NCI-H69 (cell line): ENCODE measurements at regions not wholly inside any gene's neighbourhood (a gene's known extent, or its start where the extent isn't known, plus 50 kb on each side); places are given as distances from the start of the nearest gene placed in this dataset.

Experiments
- DNase-seq: peaks from one replicate; lab custom pipeline; 2025; lab: John Stamatoyannopoulos, UW

- DNase-seq = no peak
Measured at GRCh38 chr11:79960461-79960860, 519.6 kb upstream of the TENM4 start.

- DNase-seq = no peak
Measured at GRCh38 chr11:79959318-79959717, 518.5 kb upstream of the TENM4 start.

GRCh38 chr11:79957702-79958101 lies 516.9 kb upstream of the TENM4 start:
- DNase-seq = no peak

GRCh38 chr11:79956061-79956460 lies 515.2 kb upstream of the TENM4 start:
- no peak for DNase-seq

GRCh38 chr11:79953629-79954028 lies 512.8 kb upstream of the TENM4 start:
- peak; percentile 6 for DNase-seq

- DNase-seq = no peak
Measured at GRCh38 chr11:79950741-79951140, 509.9 kb upstream of the TENM4 start.

- DNase-seq = no peak
Measured at GRCh38 chr11:79950172-79950571, 509.3 kb upstream of the TENM4 start.

- no peak for DNase-seq
Measured at GRCh38 chr11:79949574-79949973, 508.7 kb upstream of the TENM4 start.

- DNase-seq = no peak
Measured at GRCh38 chr11:79942646-79943045, 501.8 kb upstream of the TENM4 start.

- no peak for DNase-seq
Measured at GRCh38 chr11:79942090-79942489, 501.3 kb upstream of the TENM4 start.

- DNase-seq = no peak
Measured at GRCh38 chr11:79940974-79941735, 500.3 kb upstream of the TENM4 start.

- DNase-seq = peak; percentile 22
Measured at GRCh38 chr11:79940165-79940564, 499.3 kb upstream of the TENM4 start.

GRCh38 chr11:79939111-79939510 lies 498.3 kb upstream of the TENM4 start:
- no peak for DNase-seq

- DNase-seq = no peak
Measured at GRCh38 chr11:79937676-79938334, 497.0 kb upstream of the TENM4 start.

GRCh38 chr11:79932612-79933011 lies 491.8 kb upstream of the TENM4 start:
- DNase-seq = peak; percentile 6

- DNase-seq = peak; percentile 7
Measured at GRCh38 chr11:79931692-79932091, 490.9 kb upstream of the TENM4 start.

GRCh38 chr11:79926707-79927106 lies 485.9 kb upstream of the TENM4 start:
- DNase-seq = no peak

GRCh38 chr11:79925570-79925969 lies 484.7 kb upstream of the TENM4 start:
- DNase-seq = no peak

GRCh38 chr11:79922641-79923040 lies 481.8 kb upstream of the TENM4 start:
- DNase-seq = no peak

GRCh38 chr11:79920480-79920879 lies 479.6 kb upstream of the TENM4 start:
- no peak for DNase-seq

- DNase-seq = no peak
Measured at GRCh38 chr11:79919350-79919749, 478.5 kb upstream of the TENM4 start.

- no peak for DNase-seq
Measured at GRCh38 chr11:79918846-79919245, 478.0 kb upstream of the TENM4 start.

GRCh38 chr11:79906164-79906563 lies 465.3 kb upstream of the TENM4 start:
- DNase-seq = no peak

GRCh38 chr11:79902493-79902892 lies 461.7 kb upstream of the TENM4 start:
- peak; percentile 29 for DNase-seq
